NCI-H146 (cell line): ENCODE measurements at regions not wholly inside any gene's neighbourhood (a gene's known extent, or its start where the extent isn't known, plus 50 kb on each side); places are given as distances from the start of the nearest gene placed in this dataset.

Experiments
- DNase-seq: peaks from one replicate; lab custom pipeline; 2025; lab: John Stamatoyannopoulos, UW

DNA sequence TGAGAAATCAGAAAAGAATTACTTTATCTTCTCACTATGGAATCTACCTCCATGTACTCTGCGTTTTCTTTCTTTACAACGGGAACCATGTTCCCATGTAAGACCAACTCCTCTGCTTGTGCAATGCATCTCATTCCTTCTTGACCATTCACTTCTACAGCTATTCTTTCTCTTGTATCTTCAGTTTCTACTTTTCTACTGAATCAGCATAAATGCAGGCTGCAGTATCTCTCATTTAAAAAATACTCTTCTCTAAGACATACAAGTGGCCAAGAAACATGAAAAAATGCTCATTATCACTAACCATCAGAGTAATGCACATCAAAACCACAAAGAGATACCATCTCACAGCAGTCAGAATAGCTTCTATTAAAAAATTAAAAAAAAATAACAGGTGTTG lies 74.1 kb upstream of the NANOGP8 start:
- no peak for DNase-seq

- DNase-seq = no peak
Observed at GRCh38 chr15:35151782-35152181, 66.7 kb upstream of the NANOGP8 start.

DNA sequence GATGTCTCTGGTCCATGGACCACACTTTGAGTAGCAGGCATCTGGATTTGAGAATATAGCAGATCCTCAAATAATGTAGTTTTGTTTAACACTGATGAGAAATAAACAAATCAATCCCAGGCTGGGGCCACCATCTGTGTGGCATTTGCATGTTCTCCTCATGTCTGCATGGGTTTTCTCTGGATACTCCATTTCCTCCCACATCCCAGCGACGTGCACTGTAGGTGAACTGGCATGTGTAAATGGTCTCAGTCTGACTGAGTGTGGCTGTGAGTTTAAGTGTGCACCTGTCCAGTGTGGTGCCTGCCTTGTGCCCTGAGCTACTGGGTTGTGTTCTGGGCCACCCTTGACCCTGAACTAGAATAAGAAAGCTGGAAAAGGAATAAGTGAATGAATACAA lies 66.3 kb upstream of the NANOGP8 start:
- DNase-seq = no peak

DNA sequence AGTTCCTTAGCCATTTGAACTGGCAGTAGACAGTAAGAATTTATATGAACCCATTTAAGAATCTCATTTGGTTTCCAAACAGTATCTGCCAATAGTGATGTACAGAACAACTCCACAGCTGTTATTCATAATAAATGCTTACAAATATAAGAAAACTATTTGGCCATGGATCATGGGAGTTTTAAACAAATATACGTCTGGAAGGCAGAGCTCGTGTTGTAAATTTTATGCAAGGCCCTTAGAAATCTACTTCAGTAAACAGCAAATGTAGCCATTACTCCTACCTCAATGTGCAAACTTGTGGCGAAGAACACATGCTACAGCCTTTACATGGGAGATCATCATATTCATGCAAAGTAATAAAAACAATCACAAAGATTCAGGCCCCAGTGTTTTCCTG lies 65.3 kb upstream of the NANOGP8 start:
- no peak for DNase-seq

DNA sequence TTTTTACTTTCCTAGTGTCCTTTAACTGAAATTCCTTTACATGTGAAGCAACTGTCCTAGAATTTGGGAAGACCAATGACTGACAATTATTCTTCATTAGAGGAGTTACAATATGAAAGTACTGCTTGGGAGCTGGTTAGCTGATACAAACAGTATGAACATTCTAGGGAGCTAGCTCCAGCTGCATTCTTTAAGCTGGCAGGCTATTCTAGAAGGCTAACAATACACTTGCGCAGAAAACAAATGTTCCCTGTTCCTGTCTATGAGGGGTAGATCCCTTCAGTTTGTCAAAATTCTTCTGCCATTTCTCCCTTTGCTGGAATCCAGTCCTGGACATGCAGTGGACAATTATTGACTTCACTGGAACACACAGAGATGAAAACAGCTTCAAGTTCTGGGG lies 60.2 kb upstream of the NANOGP8 start:
- no peak for DNase-seq

GRCh38 chr15:35142578-35142977 lies 57.5 kb upstream of the NANOGP8 start:
- DNase-seq = no peak

DNA sequence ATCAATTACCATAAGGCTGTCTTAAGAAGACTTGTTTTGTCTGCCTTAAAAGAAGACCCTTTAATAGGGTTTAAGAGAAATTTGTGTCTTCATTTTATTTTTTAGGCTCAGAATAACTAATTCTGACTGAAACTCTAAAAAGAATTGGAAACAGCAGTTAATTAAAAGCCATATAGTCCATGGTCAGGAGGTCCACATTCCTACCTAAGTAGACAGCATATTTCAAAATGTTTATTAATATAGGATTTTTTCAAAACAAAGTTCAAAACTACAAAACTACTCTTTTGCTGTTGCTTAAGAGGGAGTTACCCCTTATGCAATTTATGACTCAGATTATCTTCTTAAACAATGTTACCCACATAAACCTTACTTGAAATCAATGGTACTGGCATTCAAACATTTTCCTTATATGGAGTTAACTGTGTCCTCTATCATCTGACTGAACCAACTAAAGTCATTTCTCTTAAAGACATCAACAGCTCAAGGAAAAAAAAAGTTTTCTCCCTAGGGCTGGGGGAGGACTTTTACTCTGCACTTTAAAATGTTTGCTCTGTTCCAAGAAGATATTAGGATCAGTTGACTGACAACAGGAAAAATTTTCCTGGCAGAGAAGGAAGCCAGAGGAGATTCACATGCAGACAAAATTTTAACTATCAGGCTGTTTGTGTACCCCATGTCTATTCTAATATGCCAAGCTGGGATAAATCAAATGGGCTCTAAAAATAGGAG lies 56.8 kb upstream of the NANOGP8 start:
- no peak for DNase-seq

GRCh38 chr15:35139822-35140221 lies 54.7 kb upstream of the NANOGP8 start:
- DNase-seq = no peak

DNA sequence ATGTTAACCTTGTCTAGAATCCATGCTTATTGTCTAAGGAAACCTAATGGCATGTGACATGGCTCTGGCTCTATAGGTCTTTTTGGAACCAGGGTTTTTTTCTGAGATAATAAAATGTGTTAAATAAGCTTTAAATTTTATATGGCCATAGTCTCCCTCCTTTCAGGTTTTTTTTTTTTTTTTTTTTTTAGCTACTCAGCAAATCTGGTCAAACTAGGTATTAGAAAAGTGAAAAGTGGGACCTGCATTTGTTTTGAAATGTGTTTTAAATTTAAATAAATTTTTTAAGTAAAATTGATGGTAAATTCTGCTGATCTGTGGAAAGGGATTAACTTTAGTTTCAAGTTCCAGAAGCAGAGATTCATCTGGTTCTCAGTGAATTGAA lies 52.1 kb upstream of the NANOGP8 start:
- no peak for DNase-seq

DNA sequence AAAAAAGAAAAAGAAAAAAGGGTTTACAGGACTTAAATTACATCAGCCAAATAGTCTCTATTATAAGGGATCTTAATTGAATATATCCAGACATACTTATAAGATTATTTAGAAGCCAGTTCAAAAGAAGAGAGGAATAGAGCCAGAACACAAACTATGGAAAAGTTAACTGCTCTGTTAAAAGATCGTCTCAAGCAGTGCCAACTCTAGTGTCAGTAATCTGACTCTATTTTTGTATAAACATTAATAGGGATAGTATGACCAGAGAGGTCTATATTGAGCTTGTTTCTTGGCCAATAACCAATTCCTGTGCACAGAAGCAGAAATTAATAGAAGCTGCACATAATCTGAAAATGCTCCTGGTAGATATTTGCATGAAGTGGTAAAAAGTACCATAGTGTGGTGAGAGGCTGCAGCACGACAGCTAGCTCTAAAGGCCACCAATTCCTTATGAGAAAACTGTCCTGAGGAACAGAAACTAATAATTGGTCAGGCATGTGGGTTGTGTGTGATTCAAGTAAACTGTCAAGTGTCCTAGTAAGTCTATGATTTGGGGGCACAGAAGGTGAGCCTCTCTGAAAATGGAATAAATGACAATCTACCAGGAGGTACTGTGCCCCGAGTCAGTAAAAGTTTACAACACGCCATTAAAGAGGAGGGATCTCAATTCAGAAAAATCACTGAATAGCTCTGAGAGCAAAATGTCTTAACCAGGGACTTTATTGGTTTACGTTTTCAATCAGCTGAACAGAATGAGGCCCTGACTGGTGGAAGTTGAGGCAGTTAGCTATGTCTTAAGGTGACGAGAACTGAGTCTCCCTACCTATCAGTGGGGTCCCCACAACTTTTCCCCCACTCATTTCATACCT lies 51.5 kb upstream of the NANOGP8 start:
- no peak for DNase-seq
